ENCODE measurements at regions not wholly inside any gene's neighbourhood (a gene's known extent, or its start where the extent isn't known, plus 50 kb on each side); places are given as distances from the start of the nearest gene placed in this dataset.

- no peak for DNase-seq (ENCODE audit: low read depth in 3 of 3)
These were observed 351.1 kb downstream of the GRXCR1 start for GRCh38 chr4:43243433-43244116.

- no peak for DNase-seq (ENCODE audit: low read depth in 3 of 3)
These were observed 352.3 kb downstream of the GRXCR1 start for GRCh38 chr4:43244688-43245382.

GRCh38 chr4:43251841-43252240 lies 359.3 kb downstream of the GRXCR1 start:
- no peak for DNase-seq (ENCODE audit: low read depth in 3 of 3)

- DNase-seq (ENCODE audit: low read depth in 3 of 3), result no peak
These were observed 361.0 kb downstream of the GRXCR1 start for GRCh38 chr4:43253541-43253940.

DNA sequence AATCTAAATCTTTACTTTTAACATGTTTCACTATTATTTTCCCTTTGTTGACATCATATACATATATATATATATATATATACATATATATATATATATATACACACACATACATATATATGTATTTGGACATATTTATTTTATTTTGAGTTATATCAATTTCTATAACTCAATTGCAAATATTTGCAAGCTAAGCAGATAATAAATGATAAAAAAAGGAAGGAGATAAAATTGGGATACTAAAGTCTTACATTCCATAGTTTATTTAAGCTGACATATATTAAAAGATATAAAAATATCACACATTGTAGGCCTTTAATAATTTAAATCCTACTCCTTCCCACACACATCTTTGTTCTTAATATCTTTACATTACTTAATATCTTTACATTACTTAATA lies 372.2 kb downstream of the GRXCR1 start:
- no peak for DNase-seq (ENCODE audit: low read depth in 3 of 3)

GRCh38 chr4:43271946-43272345 lies 379.4 kb downstream of the GRXCR1 start:
- DNase-seq (ENCODE audit: low read depth in 3 of 3), result no peak

DNA sequence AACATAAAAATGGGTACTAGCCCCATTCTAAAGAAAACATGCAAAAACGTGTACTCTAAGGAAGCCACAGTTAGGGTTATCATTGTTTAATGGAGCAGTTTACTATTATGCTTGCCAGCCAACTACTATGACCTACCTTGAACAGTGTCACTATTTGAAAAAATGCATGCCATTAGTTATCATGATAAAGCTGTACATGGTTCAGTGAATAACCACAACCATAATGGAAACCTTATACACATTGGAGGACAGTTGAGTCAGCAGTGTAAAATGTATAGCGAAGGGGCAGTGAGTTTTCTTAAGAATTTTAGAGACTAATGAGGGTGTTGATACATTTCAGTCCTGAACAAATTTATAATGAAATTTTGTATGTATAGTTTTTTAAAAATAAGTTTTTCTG lies 381.9 kb downstream of the GRXCR1 start:
- no peak for DNase-seq (ENCODE audit: low read depth in 3 of 3)

GRCh38 chr4:43275779-43276178 lies 383.3 kb downstream of the GRXCR1 start:
- no peak for DNase-seq (ENCODE audit: low read depth in 3 of 3)

GRCh38 chr4:43276321-43276720 lies 383.8 kb downstream of the GRXCR1 start:
- DNase-seq (ENCODE audit: low read depth in 3 of 3), result no peak

DNA sequence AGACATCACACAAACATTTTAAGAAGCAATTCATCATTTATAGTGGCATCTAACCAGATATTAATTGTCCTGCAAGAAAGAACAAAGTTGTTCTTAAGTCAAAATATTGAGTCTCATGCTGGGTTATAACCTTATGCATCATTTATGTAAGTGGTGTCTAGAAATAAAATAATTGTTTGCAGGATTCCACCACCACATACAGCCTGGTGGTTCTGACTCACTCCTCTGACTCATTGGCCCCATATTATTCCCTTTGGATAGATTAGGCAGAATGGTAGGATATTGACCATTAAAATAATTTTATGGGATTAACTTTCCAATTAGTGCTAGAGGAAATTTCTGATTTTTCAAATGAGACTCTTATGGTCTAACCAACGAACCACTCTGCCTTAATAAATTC lies 384.5 kb downstream of the GRXCR1 start:
- DNase-seq (ENCODE audit: low read depth in 3 of 3), result no peak

DNA sequence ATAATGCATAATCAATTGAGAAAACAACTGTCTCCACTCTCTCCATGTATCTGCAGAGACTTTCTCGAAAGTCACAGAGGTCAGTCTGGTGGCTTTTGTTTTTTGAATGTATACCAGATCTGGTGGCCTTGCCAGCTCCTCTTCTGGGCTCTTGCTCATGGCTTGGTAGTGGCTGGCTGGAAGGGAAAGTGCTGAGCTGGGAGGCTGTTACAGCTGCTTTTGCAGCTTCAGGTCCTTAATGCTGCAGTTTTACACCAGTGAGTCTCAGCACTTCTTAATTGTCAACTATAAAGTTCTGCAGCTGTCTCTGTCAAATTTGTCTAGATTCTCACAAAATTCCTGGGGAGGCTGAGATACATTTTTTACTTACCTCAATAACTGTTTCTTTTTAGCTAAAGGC lies 390.0 kb downstream of the GRXCR1 start:
- DNase-seq (ENCODE audit: low read depth in 3 of 3), result no peak

DNA sequence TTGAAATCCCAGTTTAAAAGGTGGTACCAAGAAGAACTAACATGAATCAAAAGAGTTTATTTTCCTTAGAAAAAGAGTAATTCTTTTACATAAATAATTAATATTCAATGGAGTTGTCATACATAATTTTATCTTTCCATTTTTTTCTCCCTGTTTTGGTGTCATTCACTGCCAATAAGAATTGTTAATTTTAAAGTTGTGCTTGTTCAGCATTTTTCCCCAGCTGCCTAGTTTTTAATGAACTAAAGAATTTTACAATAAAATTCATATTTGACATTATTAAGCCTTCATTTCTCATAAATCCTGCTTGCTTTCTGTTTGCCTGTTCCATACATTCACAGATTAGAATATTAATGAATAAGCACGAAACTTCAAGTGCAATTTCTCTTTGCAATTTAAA lies 393.6 kb downstream of the GRXCR1 start:
- no peak for DNase-seq (ENCODE audit: low read depth in 3 of 3)

GRCh38 chr4:43296946-43297528 lies 404.5 kb downstream of the GRXCR1 start:
- no peak for DNase-seq (ENCODE audit: low read depth in 3 of 3)

DNA sequence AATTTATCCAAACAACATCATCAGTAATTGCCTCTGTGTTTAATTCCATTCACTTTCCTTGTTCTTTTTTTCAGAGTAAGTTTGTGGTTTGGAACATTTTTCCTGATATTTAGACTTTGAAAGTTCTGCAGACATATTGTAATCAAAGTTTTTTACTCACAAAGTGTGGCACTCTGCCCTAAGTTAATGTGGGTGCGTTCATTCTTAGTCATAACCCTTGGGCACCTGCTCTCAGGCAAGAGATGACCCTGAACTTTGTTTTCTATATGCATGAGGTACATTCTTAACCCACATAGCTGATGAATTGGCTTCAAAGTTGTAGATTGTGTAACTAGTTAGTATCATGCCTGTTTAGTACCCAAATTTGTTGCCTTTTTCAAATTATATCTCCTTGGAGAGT lies 424.3 kb downstream of the GRXCR1 start:
- no peak for DNase-seq (ENCODE audit: low read depth in 3 of 3)

DNA sequence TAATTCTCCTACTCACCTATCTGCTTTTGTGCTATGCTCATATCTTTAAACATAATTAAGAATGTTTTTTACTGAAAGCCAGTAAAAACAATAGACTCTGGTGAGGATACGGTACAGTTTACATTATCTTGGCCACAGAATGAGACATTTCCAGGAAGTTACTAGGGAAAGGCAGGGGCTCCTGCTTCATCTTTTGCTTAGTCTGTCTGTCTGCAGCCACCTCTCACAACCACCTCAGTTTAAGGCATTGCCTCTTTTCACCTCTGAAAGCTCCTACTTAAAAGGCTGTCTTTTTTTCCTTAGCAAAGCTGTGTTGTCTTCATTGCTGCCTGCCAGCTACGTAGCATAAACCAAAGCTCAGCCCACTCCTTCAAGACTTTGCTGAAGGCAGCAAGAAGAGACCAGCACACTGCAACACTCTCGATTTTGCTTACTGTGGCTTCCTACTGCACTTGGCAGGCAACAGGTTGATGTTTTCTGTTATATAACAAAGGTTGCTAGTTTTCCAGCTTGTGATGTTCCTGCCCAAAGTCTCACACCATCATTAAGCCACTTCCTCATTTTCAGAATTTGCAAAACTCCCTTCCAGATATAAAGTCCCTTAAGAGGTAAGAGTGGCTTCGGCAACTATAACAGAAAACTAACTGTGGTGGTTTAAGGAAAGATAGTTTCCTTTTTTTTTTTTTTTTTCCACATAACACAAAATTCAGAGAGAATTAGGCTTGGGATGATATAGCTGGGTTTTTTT lies 432.9 kb downstream of the GRXCR1 start:
- DNase-seq (ENCODE audit: low read depth in 3 of 3), result no peak

DNA sequence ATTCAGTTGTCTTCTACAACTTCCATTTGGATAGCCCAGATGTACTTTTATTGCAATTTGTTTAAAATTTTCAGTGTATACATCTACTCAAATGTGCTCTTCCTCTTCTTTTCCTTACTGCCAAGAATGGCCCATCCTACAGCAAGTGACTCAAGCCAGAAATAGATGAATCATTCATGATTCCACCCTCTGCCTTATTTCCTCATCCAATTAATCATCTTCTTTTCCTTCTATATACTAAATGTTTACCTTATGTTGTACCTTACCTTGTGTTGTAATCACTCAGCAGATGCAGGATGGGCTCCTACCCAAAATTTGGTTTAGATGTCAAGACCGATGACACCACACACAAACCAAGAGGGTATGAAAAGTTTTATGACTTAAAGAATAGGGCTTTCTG lies 437.8 kb downstream of the GRXCR1 start:
- DNase-seq (ENCODE audit: low read depth in 3 of 3), result no peak

DNA sequence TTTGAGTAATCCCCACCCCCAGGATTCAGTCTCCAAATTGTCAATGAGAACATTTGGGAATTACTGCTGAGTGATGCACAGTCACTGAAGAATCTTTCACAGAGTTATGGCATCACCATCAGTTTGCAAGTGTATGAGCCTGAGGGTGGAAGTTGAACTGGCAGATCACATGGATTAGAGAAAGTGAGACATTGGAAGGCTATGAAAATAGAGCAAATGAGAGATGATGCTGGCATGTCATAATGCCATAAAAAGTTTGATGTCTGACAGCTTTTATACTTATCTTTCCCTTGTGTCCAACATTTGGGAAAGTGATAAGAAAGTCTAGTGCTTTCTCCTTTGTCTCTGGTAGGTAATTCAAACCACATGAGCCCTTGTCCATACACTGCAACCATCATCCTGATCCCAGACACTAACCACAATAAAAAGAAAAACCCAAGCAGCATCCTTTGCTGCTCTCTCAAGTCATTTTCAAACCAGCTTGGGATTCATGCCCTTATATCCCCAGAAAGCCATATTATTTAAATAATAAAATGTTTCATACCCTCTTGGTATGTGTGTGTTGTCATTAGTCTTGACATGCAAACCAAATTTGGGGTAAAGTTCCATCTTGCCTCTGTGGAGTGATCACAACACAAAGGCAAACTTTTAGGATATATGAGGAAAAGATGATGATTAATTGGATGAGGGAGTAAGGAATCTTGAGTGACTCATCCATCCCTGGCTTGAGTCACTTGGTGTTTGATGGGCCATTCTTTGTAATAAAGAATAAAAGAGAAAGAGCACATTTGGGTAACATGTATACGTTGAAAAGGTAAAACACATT lies 438.9 kb downstream of the GRXCR1 start:
- no peak for DNase-seq (ENCODE audit: low read depth in 3 of 3)

GRCh38 chr4:43332052-43332425 lies 439.5 kb downstream of the GRXCR1 start:
- DNase-seq (ENCODE audit: low read depth in 3 of 3), result no peak

- no peak for DNase-seq (ENCODE audit: low read depth in 3 of 3)
These were observed 445.2 kb downstream of the GRXCR1 start for GRCh38 chr4:43337707-43338106.

- DNase-seq (ENCODE audit: low read depth in 3 of 3), result no peak
These were observed 446.9 kb downstream of the GRXCR1 start for GRCh38 chr4:43339435-43339834.

GRCh38 chr4:43341741-43342140 lies 449.2 kb downstream of the GRXCR1 start:
- DNase-seq (ENCODE audit: low read depth in 3 of 3), result no peak

- DNase-seq (ENCODE audit: low read depth in 3 of 3), result no peak
These were observed 450.8 kb downstream of the GRXCR1 start for GRCh38 chr4:43343298-43343697.

All from stimulated activated CD4-positive, alpha-beta T cell treated with anti-CD3 and anti-CD28 coated beads, TNF-alpha, amount 100 ng/mL, for 4 hours (primary cell).